Ectodermal cell (in vitro differentiated cells): ENCODE measurements at regions not wholly inside any gene's neighbourhood (a gene's known extent, or its start where the extent isn't known, plus 50 kb on each side); places are given as distances from the start of the nearest gene placed in this dataset.
"Not testable (repeated sequence)": the region's sequence is repeated elsewhere in the genome, so short reads cannot be mapped to it uniquely, and the experiment has no call there.

Source experiments
- H3K27ac ChIP-seq: 2 replicates; pipeline ENCODE4 v1.7.0; 2013; ENCODE audit warnings: mild to moderate bottlenecking, low read depth, low read length; ENCODE audit not compliant: insufficient read depth, poor library complexity, severe bottlenecking
- H3K27me3 ChIP-seq: 2 replicates; pipeline ENCODE4 v1.7.0; 2013; ENCODE audit warnings: mild to moderate bottlenecking, low read length; ENCODE audit not compliant: insufficient read depth, control insufficient read depth, poor library complexity, severe bottlenecking
- H3K36me3 ChIP-seq: one replicate; pipeline ENCODE4 v1.7.0; 2013; ENCODE audit warnings: low read length; ENCODE audit not compliant: control insufficient read depth, insufficient read depth
- H3K4me1 ChIP-seq: one replicate; pipeline ENCODE4 v1.7.0; 2013; ENCODE audit warnings: low read length; ENCODE audit not compliant: control insufficient read depth, insufficient read depth
- H3K4me3 ChIP-seq: 2 replicates; pipeline ENCODE4 v1.7.0; 2013; ENCODE audit warnings: low read depth, low read length, control low read depth; ENCODE audit not compliant: insufficient read depth
- H3K9me3 ChIP-seq: 2 replicates; pipeline ENCODE4 v1.7.0; 2013; ENCODE audit warnings: mild to moderate bottlenecking, low read length, moderate library complexity; ENCODE audit not compliant: control insufficient read depth
- WGBS, 2 experiments: methylation state at CpG; one replicate each; pipeline ENCODE4 v1.1.7; 2013; ENCODE audit warnings: missing lambda C conversion rate in 2 of 2; 5-methylcytosine and 5-hydroxymethylcytosine counted together

- Histone ChIP-seq H3K27ac (no peak overlapping the region), H3K4me3 (no peak overlapping the region), H3K36me3 (no peaks in the 10 kb centered on the region), H3K27me3 (no peaks in the 10 kb centered on the region), H3K4me1 (peaks cover 3% of the 10 kb centered on the region), H3K9me3 (no peaks in the 10 kb centered on the region)
- WGBS, 2 experiments = no CpG with 5 or more reads among the region's 1 CpG
Measured at GRCh38 chr3:187873843-187874242, 128.6 kb upstream of the BCL6 start.

DNA sequence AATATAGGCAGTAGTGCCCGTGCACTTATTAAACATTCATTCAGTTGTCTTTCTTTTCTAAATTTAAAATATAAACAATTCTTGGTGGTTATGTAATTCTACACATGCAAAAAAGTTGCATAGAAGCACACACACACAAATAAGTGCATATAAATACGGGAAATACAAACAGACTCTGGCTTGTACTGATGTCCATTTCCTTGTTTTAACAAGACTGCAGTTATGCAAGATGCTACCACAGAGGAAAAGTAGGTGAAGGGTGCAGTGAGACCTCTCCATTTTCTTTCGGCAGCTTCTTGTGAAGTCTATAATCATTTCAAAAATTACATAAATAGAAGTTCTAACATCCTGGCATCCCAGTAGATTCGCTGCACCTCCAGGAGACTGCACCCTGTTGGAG lies 130.6 kb upstream of the BCL6 start:
- Histone ChIP-seq H3K27ac (no peak overlapping the region), H3K4me1 (peaks cover 3% of the 10 kb centered on the region), H3K4me3 (no peak overlapping the region), H3K27me3 (no peaks in the 10 kb centered on the region), H3K36me3 (no peaks in the 10 kb centered on the region), H3K9me3 (no peaks in the 10 kb centered on the region)
- WGBS, 2 experiments = 93 to 95% methylated on average over 3 of the region's 4 CpGs

DNA sequence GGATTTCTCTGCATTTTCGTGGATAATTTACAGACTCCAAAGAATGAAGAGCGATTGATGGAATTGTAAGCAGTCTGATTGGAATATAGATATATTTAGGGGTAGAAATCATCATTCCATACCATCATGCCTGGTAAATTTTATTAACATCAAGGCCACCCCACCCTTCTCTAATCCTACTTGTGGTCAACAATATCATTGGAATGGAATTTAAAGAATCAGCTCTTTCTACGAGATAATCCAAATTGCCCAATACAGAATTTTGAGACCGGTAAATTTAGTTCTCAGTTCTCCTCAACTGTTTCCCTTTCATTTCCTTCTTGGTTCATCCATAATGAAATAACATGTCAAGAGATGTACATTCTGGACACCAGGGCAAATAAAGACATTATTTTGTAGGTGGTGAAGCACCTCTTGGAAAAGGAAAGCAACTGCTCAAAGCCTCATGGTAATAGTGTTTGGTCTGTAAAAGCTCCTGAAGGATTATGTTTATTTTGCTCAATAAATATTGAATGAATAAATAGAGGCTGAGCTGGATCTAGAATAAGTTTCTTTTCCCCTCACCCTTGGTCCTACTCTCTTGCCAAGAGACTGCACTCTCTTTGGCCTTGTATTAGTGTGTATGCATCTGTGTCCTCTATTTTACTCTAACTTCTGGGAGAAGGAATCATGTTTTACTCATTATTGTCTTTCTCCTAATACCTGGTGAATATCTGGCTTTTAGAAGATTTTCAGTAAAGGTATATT lies 133.7 kb upstream of the BCL6 start:
- Histone ChIP-seq H3K27ac (no peak overlapping the region), H3K36me3 (no peaks in the 10 kb centered on the region), H3K27me3 (no peaks in the 10 kb centered on the region), H3K4me1 (peaks cover 3% of the 10 kb centered on the region), H3K4me3 (no peak overlapping the region), H3K9me3 (no peaks in the 10 kb centered on the region)
- WGBS, 2 experiments = 85 to 95% methylated on average over 4 of the region's 4 CpGs

- H3K4me3 ChIP-seq = no peak overlapping the region
- no peaks in the 10 kb centered on the region for H3K27me3 ChIP-seq
- no peak overlapping the region for H3K27ac ChIP-seq
- no peaks in the 10 kb centered on the region for H3K9me3 ChIP-seq
- no peaks in the 10 kb centered on the region for H3K36me3 ChIP-seq
- H3K4me1 ChIP-seq = peaks cover 3% of the 10 kb centered on the region
- WGBS, 2 experiments = 100% methylated on average over 1 of the region's 1 CpG; no CpG with 5 or more reads in 1 of the 2 experiments
Measured at GRCh38 chr3:187880441-187880840, 135.2 kb upstream of the BCL6 start.

DNA sequence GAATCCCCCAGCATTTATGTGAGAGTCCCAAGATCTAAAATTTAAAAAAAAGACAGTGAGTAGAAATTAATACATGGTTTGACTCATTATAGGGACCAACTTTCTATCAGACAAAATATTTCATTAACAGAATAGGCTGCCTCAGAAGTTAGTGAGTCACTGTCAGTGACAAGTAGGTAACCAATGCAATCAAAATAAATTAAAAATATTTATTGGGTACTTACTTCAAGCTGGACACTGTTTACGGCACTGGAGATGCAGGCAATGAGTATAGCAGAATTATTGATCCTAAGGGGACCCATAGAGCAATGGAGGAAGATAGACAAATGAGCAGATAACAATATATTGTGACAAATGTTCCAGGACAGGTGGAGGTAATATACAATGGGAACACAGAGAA lies 135.6 kb upstream of the BCL6 start:
- H3K27me3 ChIP-seq = no peaks in the 10 kb centered on the region
- H3K9me3 ChIP-seq = no peaks in the 10 kb centered on the region
- H3K36me3 ChIP-seq = no peaks in the 10 kb centered on the region
- H3K4me1 ChIP-seq = peaks cover 3% of the 10 kb centered on the region
- H3K27ac ChIP-seq = no peak overlapping the region
- 96 to 98% methylated on average over 1 of the region's 1 CpG for WGBS, 2 experiments
- no peak overlapping the region for H3K4me3 ChIP-seq

- Histone ChIP-seq H3K4me3 (no peak overlapping the region), H3K27ac (no peak overlapping the region), H3K9me3 (no peaks in the 10 kb centered on the region), H3K27me3 (no peaks in the 10 kb centered on the region), H3K4me1 (no peaks in the 10 kb centered on the region), H3K36me3 (no peaks in the 10 kb centered on the region)
- 83 to 97% methylated on average over 1 of the region's 1 CpG for WGBS, 2 experiments
Measured at GRCh38 chr3:187888701-187889100, 143.4 kb upstream of the BCL6 start.

- no peaks in the 10 kb centered on the region for H3K27me3 ChIP-seq
- H3K4me1 ChIP-seq = no peaks in the 10 kb centered on the region
- H3K9me3 ChIP-seq = no peaks in the 10 kb centered on the region
- H3K4me3 ChIP-seq = no peak overlapping the region
- WGBS, 2 experiments = 93 to 99% methylated on average over 3 to 4 of the region's 4 CpGs
- no peaks in the 10 kb centered on the region for H3K36me3 ChIP-seq
- no peak overlapping the region for H3K27ac ChIP-seq
Measured at GRCh38 chr3:187889106-187889505, 143.8 kb upstream of the BCL6 start.

DNA sequence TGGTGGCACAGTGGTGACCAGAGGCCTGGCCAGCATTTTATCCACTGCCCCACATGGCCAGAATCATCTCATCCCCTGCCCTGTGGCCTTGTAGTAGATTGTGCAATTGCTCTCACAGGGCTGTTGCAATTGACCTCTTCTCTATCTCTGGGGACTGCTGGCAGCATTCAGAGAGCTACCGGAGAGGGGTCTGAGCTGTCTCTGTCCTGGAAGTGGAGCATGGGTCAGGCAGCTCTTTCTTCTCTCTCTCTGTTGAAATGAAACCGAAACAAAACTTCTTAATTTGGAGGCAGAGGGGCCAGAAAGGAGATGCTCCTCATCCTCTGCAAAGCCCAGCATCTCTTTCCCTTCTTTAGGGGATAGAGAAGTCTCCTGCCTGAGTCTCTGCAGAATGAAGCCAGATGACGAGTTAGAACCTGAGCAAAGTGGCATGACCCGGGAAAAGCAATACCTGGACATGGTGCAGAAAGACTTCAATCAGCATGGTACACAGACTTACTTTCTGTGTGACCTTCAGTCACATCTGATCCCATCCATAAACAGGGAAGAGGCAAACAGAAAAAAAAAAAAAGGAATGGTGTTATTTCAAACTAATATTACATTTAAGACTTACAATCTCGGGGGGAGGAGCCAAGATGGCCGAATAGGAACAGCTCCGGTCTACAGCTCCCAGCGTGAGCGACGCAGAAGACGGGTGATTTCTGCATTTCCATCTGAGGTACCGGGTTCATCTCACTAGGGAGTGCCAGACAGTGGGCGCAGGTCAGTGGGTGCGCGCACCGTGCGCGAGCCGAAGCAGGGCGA lies 144.5 kb upstream of the BCL6 start:
- Histone ChIP-seq H3K4me3 (no peak overlapping the region), H3K4me1 (no peaks in the 10 kb centered on the region), H3K27me3 (no peaks in the 10 kb centered on the region), H3K36me3 (no peaks in the 10 kb centered on the region), H3K9me3 (no peaks in the 10 kb centered on the region), H3K27ac (no peak overlapping the region)
- WGBS, 2 experiments = 93 to 97% methylated on average over 19 to 20 of the region's 20 CpGs

DNA sequence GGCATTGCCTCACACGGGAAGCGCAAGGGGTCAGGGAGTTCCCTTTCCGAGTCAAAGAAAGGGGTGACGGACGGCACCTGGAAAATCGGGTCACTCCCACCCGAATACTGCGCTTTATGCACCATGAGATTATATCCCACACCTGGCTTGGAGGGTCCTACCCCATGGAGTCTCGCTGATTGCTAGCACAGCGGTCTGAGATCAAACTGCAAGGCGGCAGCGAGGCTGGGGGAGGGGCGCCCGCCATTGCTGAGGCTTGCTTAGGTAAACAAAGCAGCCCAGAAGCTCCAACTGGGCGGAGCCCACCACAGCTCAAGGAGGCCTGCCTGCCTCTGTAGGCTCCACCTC lies 145.1 kb upstream of the BCL6 start:
- not testable (repeated sequence) for H3K27ac ChIP-seq, H3K9me3 ChIP-seq, H3K4me1 ChIP-seq, H3K4me3 ChIP-seq, H3K27me3 ChIP-seq, H3K36me3 ChIP-seq
- WGBS, 2 experiments = 80 to 82% methylated on average over 15 of the region's 15 CpGs

- 94 to 95% methylated on average over 6 of the region's 6 CpGs for WGBS, 2 experiments
- H3K27me3 ChIP-seq = no peaks in the 10 kb centered on the region
- H3K4me3 ChIP-seq = no peak overlapping the region
- H3K9me3 ChIP-seq = no peaks in the 10 kb centered on the region
- no peak overlapping the region for H3K27ac ChIP-seq
- H3K4me1 ChIP-seq = no peaks in the 10 kb centered on the region
- H3K36me3 ChIP-seq = no peaks in the 10 kb centered on the region
Measured at GRCh38 chr3:187896646-187897045, 151.4 kb upstream of the BCL6 start.
